Transverse colon (tissue), 4 donors: ENCODE measurements at regions not wholly inside any gene's neighbourhood (a gene's known extent, or its start where the extent isn't known, plus 50 kb on each side); places are given as distances from the start of the nearest gene placed in this dataset.

ENCODE experiments used
- CTCF ChIP-seq, 5 experiments: fragments of 200-600 bp in 3 of 5; fragments of 450-650 bp in 2 of 5; sonication (generic) in 3 of 5; IDR thresholded peaks; 1 replicate in 2 of 5; 2 replicates in 3 of 5; pipeline ENCODE4 v1.5.1; 2016 to 2017; ENCODE audit warnings: antibody characterized with exemption in 5 of 5, inconsistent platforms in 3 of 5, mild to moderate bottlenecking in 2 of 5, moderate library complexity in 1 of 5
- EP300 ChIP-seq: sonication (generic); formaldehyde crosslinking; IDR thresholded peaks from one replicate; pipeline ENCODE4 v1.6.1; 2017; ENCODE audit warnings: antibody characterized with exemption, low read depth
- POLR2A ChIP-seq: fragments of 450-650 bp; IDR thresholded peaks from one replicate; pipeline ENCODE4 v1.6.1; 2016; ENCODE audit warnings: antibody characterized with exemption, mild to moderate bottlenecking, moderate library complexity
- POLR2AphosphoS5 ChIP-seq, 3 donors: sonication (generic); formaldehyde crosslinking; IDR thresholded peaks; one replicate each; pipeline ENCODE4 v1.6.1; 2016; ENCODE audit warnings: antibody characterized with exemption in 3 of 3

- no peak for TF ChIP-seq POLR2A
- TF ChIP-seq CTCF (IDR thresholded peaks at IDR 0.05) = no peak
- no peak for TF ChIP-seq POLR2AphosphoS5 (IDR thresholded peaks at IDR 0.05)
- TF ChIP-seq EP300 = no peak
Observed at GRCh38 chr6:27668442-27669294, 195.8 kb upstream of the ZNF184 start.
